Epithelial cell of esophagus (primary cell): ENCODE measurements at regions not wholly inside any gene's neighbourhood (a gene's known extent, or its start where the extent isn't known, plus 50 kb on each side); places are given as distances from the start of the nearest gene placed in this dataset.
A peak's percentile ranks its signal among the peaks of the same experiment; 100 is the strongest.
"Not testable (repeated sequence)": the region's sequence is repeated elsewhere in the genome, so short reads cannot be mapped to it uniquely, and the experiment has no call there.

Source experiments
- DNase-seq: peaks from one replicate; pipeline ENCODE4 v3.0.0; 2010; ENCODE audit warnings: low read depth
- H3K4me3 ChIP-seq: 2 replicates; pipeline ENCODE4 v1.5.1; 2011; ENCODE audit warnings: mild to moderate bottlenecking, low read length, control low read depth
- TF ChIP-seq, protein P1 (sequence below): IDR thresholded peaks from 2 replicates; pipeline ENCODE4 v1.5.1; 2011; ENCODE audit warnings: low read depth, mild to moderate bottlenecking, low read length, control low read depth, inconsistent platforms; ENCODE audit not compliant: insufficient read depth; ENCODE audit errors: missing control alignments

DNA sequence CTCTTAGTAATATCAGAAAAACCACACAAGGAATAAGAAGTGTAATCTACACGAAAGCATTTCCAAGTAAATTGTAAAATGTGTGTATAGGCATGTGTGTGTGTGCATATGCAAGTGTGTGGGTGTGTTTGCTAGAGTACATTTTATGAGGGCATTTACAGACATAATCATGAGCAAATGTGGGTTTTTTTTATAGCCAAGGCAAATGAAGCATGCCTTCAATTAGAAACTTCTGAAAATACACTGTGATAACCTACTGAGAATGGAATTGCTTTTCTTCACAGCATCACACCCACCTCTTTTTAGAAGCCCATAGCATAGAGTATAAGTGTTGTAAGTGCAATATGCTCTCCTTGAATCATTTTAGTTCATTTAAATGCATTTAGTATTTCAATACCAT, 1721.1 kb downstream of the GRIK2 start:
- H3K4me3 ChIP-seq = no peak overlapping the region
- DNase-seq = no peak
- TF ChIP-seq, protein P1, sequence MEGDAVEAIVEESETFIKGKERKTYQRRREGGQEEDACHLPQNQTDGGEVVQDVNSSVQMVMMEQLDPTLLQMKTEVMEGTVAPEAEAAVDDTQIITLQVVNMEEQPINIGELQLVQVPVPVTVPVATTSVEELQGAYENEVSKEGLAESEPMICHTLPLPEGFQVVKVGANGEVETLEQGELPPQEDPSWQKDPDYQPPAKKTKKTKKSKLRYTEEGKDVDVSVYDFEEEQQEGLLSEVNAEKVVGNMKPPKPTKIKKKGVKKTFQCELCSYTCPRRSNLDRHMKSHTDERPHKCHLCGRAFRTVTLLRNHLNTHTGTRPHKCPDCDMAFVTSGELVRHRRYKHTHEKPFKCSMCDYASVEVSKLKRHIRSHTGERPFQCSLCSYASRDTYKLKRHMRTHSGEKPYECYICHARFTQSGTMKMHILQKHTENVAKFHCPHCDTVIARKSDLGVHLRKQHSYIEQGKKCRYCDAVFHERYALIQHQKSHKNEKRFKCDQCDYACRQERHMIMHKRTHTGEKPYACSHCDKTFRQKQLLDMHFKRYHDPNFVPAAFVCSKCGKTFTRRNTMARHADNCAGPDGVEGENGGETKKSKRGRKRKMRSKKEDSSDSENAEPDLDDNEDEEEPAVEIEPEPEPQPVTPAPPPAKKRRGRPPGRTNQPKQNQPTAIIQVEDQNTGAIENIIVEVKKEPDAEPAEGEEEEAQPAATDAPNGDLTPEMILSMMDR = no peak

DNA sequence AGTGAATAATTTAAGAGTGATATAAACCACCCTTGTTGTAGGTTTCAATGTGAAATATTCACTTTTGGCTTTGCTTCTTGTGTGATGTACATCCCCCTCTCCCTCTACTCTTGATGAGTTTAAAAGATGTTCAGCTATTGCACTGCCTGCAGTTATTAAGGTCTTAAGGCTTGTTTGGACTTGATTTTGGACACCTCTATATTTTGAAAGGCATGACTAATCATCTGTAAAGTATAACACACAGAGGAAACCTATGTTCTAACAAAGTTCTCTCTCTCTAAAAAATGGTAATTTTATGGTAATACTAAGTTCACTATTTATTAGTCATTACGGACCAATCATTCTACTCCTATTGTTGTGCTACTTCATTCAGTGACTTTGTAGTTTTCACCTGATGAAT, 1719.9 kb downstream of the GRIK2 start:
- TF ChIP-seq, protein P1 = no peak
- no peak overlapping the region for H3K4me3 ChIP-seq
- peak; percentile 74 for DNase-seq

DNA sequence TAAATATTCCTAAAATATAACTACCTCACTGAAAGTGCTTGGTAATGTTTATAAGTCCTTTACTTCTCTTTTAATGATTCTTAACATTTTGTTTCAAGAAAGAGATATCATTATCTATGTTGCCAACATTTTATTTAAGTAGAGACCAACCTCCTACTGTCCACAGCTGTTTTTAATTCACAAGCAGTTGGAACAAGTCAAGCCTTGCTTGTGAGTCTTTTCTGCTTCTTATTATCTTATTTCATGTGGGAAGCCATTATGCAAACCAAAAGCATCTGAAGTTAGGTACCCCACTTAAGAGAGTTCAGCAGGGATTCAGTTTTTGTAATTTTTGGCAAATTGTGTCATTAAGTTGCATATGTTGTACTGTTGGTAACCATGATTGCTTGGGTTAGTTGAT, 1714.5 kb downstream of the GRIK2 start:
- TF ChIP-seq, protein P1 = no peak
- no peak overlapping the region for H3K4me3 ChIP-seq
- no peak for DNase-seq

DNA sequence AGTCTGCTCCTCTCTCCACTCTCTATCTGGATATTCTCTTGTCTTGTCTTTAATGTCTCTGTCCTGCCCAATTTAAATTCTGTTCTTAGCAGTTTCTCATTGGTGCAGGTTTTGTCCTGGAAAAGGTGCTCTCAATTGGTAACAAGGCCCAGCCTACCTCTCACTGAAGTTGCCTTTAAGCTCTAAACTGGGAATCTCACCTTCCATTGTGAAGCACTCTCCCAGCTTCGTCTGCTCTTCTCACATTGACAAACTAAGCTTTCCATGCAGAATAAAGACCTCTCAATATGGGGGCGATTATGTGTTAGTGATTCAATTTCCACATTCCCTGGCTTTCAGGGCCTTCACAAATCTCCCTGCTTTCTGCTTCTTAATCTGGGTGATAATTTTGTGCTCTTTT, 1712.2 kb downstream of the GRIK2 start:
- TF ChIP-seq, protein P1 = no peak
- no peak overlapping the region for H3K4me3 ChIP-seq
- DNase-seq = no peak

DNA sequence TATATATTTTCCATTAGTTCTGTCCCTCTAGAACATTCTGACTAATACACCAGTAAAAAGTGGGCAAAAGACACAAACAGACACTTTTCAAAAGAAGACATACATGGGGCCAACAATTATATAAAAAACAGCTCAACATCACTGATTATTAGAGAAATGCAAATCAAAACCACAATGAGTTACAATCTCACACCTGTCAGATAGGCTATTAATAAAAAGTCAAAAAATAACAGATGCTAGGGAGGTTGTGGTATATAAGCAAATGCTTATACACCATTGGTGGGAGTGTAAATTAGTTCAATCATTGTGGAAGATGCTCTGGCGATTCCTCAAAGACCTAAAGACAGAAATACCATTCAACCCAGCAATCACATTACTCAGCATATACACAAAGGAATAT, 1707.8 kb downstream of the GRIK2 start:
- TF ChIP-seq, protein P1 = no peak
- no peak for DNase-seq
- H3K4me3 ChIP-seq = no peak overlapping the region

DNA sequence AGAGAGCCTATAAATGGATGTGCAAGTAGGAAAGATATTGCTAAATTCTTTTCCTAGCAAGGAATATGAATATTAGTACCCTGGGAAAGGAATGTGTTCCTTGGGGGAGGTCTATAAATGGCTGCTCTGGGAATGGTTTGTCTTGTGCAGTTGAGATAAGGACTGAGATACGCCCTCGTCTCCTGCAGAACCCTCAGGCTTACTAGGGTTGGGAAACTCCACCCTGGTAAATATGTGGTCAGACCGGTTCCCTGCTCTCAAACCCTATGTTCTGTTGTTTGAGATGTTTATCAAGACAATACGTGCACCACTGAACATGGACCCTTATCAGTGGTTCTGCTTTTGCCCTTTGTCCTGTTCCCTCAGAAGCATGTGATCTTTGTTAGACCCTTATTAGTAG, 1698.9 kb downstream of the GRIK2 start:
- DNase-seq = peak; percentile 22
- H3K4me3 ChIP-seq = not testable (repeated sequence)

DNA sequence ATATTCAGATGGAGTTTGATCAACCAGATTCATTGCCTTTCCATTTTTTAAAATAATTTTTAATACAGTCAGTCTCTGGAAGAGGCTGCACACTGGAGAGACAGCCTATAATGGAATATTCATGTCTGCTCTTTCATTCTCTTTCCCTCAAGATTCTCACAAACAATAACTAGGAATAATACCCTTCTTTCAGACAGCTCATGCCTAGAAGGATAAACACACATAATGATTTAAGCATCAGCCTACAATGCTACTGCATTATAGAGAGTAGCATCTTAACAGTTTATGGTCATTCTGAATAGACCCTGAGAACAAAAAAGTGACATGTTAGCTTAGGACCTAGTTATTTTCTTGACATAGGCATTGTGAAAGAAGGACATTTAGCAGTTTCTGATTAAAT, 1692.3 kb downstream of the GRIK2 start:
- TF ChIP-seq, protein P1 = no peak
- DNase-seq = no peak
- H3K4me3 ChIP-seq = no peak overlapping the region
